KMS-11 (cell line): ENCODE measurements at regions not wholly inside any gene's neighbourhood (a gene's known extent, or its start where the extent isn't known, plus 50 kb on each side); places are given as distances from the start of the nearest gene placed in this dataset.

Experiments used
- H2AFZ ChIP-seq: fragments of 200-600 bp; sonication (generic); 2 replicates; pipeline ENCODE4 v1.6.1; 2016; ENCODE audit warnings: antibody characterized with exemption, mixed run types, low read depth
- H3K27ac ChIP-seq: fragments of 200-600 bp; sonication (generic); 2 replicates; pipeline ENCODE4 v1.6.1; 2016; ENCODE audit warnings: mild to moderate bottlenecking, mixed run types
- H3K27me3 ChIP-seq: fragments of 200-600 bp; sonication (generic); 2 replicates; pipeline ENCODE4 v1.6.1; 2017; ENCODE audit warnings: mild to moderate bottlenecking, low read depth, mixed run types, moderate library complexity; ENCODE audit not compliant: insufficient read depth
- H3K36me3 ChIP-seq: fragments of 200-600 bp; sonication (generic); 2 replicates; pipeline ENCODE4 v1.6.1; 2017; ENCODE audit warnings: mild to moderate bottlenecking, mixed run types; ENCODE audit not compliant: insufficient read depth
- H3K4me1 ChIP-seq: fragments of 200-600 bp; sonication (generic); 2 replicates; pipeline ENCODE4 v1.6.1; 2016; ENCODE audit warnings: mild to moderate bottlenecking, low read depth, mixed run types; ENCODE audit not compliant: poor library complexity, severe bottlenecking
- H3K4me2 ChIP-seq: fragments of 200-600 bp; sonication (generic); 2 replicates; pipeline ENCODE4 v1.7.0; 2016; ENCODE audit warnings: mild to moderate bottlenecking, mixed run types
- H3K4me3 ChIP-seq: fragments of 200-600 bp; sonication (generic); IDR thresholded peaks from 2 replicates; pipeline ENCODE4 v1.6.1; 2017; ENCODE audit warnings: low read depth, low read length, mixed read lengths; ENCODE audit not compliant: insufficient read depth
- H3K79me2 ChIP-seq: fragments of 200-600 bp; sonication (generic); 2 replicates; pipeline ENCODE4 v1.6.1; 2016; ENCODE audit warnings: low read depth, mixed run types; ENCODE audit not compliant: insufficient read depth
- H3K9ac ChIP-seq: fragments of 200-600 bp; sonication (generic); 2 replicates; pipeline ENCODE4 v1.6.1; 2016; ENCODE audit warnings: mild to moderate bottlenecking, mixed run types
- H4K20me1 ChIP-seq: fragments of 200-600 bp; sonication (generic); 2 replicates; pipeline ENCODE4 v1.6.1; 2016; ENCODE audit warnings: mild to moderate bottlenecking, mixed run types; ENCODE audit not compliant: insufficient read depth
- CTCF ChIP-seq: fragments of 200-600 bp; sonication (generic); conservative IDR thresholded peaks from 2 replicates; pipeline ENCODE4 v1.6.1; 2017; ENCODE audit warnings: low read depth, mild to moderate bottlenecking, antibody characterized with exemption, low read length, moderate library complexity, mixed read lengths

GRCh38 chr12:92629349-92630065 is 73.3 kb upstream of the PLEKHG7 start:
- Histone ChIP-seq H3K9ac (no peak overlapping the region), H3K4me2 (no peak overlapping the region), H3K4me1 (no peaks in the 10 kb centered on the region), H3K27ac (no peak overlapping the region), H3K27me3 (no peaks in the 10 kb centered on the region), H2AFZ (no peak overlapping the region), H3K79me2 (no peaks in the 10 kb centered on the region), H3K36me3 (no peaks in the 10 kb centered on the region), H3K4me3 (no peak overlapping the region), H4K20me1 (no peaks in the 10 kb centered on the region)
- TF ChIP-seq CTCF, result no peak

- Histone ChIP-seq H3K4me2 (no peak overlapping the region), H3K36me3 (no peaks in the 10 kb centered on the region), H2AFZ (no peak overlapping the region), H3K27ac (no peak overlapping the region), H3K4me1 (no peaks in the 10 kb centered on the region), H3K9ac (no peak overlapping the region), H3K27me3 (no peaks in the 10 kb centered on the region), H3K79me2 (no peaks in the 10 kb centered on the region), H3K4me3 (no peak overlapping the region), H4K20me1 (no peaks in the 10 kb centered on the region)
- no peak for TF ChIP-seq CTCF
Measured at GRCh38 chr12:92628476-92628875, 74.3 kb upstream of the PLEKHG7 start.

- no peaks in the 10 kb centered on the region for H3K36me3 ChIP-seq
- no peak overlapping the region for H2AFZ ChIP-seq
- H4K20me1 ChIP-seq, result no peaks in the 10 kb centered on the region
- H3K4me2 ChIP-seq, result no peak overlapping the region
- no peaks in the 10 kb centered on the region for H3K27me3 ChIP-seq
- no peak for TF ChIP-seq CTCF
- no peak overlapping the region for H3K27ac ChIP-seq
- no peaks in the 10 kb centered on the region for H3K4me1 ChIP-seq
- H3K4me3 ChIP-seq, result no peak overlapping the region
- H3K9ac ChIP-seq, result no peak overlapping the region
- no peaks in the 10 kb centered on the region for H3K79me2 ChIP-seq
Measured at GRCh38 chr12:92627511-92627910, 75.3 kb upstream of the PLEKHG7 start.

GRCh38 chr12:92625639-92626310 is 77.0 kb upstream of the PLEKHG7 start:
- no peaks in the 10 kb centered on the region for H3K79me2 ChIP-seq
- no peak overlapping the region for H3K27ac ChIP-seq
- H3K36me3 ChIP-seq, result no peaks in the 10 kb centered on the region
- TF ChIP-seq CTCF, result no peak
- no peaks in the 10 kb centered on the region for H4K20me1 ChIP-seq
- no peak overlapping the region for H2AFZ ChIP-seq
- H3K4me1 ChIP-seq, result no peaks in the 10 kb centered on the region
- H3K4me2 ChIP-seq, result no peak overlapping the region
- H3K27me3 ChIP-seq, result no peaks in the 10 kb centered on the region
- no peak overlapping the region for H3K4me3 ChIP-seq
- no peak overlapping the region for H3K9ac ChIP-seq
